Type B pancreatic cell (in vitro differentiated cells): ENCODE measurements at regions not wholly inside any gene's neighbourhood (a gene's known extent, or its start where the extent isn't known, plus 50 kb on each side); places are given as distances from the start of the nearest gene placed in this dataset.

Source experiments
- DNase-seq: peaks from one replicate; pipeline ENCODE4 v3.0.0; 2021; ENCODE audit warnings: mixed read lengths; ENCODE audit not compliant: unreplicated experiment; ENCODE audit errors: extremely low spot score
- H3K27ac Mint-ChIP-seq: 2 replicates; pipeline ENCODE4 v1.8.0; 2021; ENCODE audit warnings: mild to moderate bottlenecking, mixed read lengths
- H3K27me3 Mint-ChIP-seq: 2 replicates; pipeline ENCODE4 v1.8.0; 2021; ENCODE audit warnings: mixed read lengths
- H3K36me3 Mint-ChIP-seq: 2 replicates; pipeline ENCODE4 v1.8.0; 2021; ENCODE audit warnings: mixed read lengths
- H3K4me1 Mint-ChIP-seq: one replicate; pipeline ENCODE4 v1.8.0; 2021; ENCODE audit warnings: mixed read lengths; ENCODE audit not compliant: unreplicated experiment
- H3K4me3 Mint-ChIP-seq: 2 replicates; pipeline ENCODE4 v1.8.0; 2021; ENCODE audit warnings: mild to moderate bottlenecking, mixed read lengths
- H3K9me3 Mint-ChIP-seq: 2 replicates; pipeline ENCODE4 v1.8.0; 2021; ENCODE audit warnings: mixed read lengths
- TF ChIP-seq, protein P1 (sequence below): fragments of 200-600 bp; sonication (generic); conservative IDR thresholded peaks from 2 replicates; pipeline ENCODE4 v1.5.0; 2021; ENCODE audit warnings: antibody characterized with exemption, mild to moderate bottlenecking

DNA sequence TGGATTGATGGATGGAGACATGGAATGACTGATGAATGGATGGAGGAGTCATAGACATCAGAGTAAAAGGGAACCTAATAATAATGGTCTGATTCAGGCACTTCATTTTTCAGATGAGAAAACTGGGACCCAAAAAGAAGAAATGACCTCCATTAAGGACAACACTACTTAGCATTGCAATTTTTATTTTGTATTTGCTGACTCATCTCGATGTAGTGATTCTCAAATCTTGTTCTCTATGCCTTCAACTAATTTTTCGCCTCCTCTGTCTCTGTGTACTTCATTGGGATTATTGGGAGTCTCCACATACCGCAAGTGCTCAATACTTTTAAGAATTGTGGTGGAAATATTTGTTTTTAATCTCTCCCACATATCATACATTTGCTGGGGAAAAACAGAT is 446.2 kb upstream of the FSHR start:
- no peak overlapping the region for H3K4me3 Mint-ChIP-seq
- TF ChIP-seq, protein P1, sequence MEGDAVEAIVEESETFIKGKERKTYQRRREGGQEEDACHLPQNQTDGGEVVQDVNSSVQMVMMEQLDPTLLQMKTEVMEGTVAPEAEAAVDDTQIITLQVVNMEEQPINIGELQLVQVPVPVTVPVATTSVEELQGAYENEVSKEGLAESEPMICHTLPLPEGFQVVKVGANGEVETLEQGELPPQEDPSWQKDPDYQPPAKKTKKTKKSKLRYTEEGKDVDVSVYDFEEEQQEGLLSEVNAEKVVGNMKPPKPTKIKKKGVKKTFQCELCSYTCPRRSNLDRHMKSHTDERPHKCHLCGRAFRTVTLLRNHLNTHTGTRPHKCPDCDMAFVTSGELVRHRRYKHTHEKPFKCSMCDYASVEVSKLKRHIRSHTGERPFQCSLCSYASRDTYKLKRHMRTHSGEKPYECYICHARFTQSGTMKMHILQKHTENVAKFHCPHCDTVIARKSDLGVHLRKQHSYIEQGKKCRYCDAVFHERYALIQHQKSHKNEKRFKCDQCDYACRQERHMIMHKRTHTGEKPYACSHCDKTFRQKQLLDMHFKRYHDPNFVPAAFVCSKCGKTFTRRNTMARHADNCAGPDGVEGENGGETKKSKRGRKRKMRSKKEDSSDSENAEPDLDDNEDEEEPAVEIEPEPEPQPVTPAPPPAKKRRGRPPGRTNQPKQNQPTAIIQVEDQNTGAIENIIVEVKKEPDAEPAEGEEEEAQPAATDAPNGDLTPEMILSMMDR: no peak
- DNase-seq: no peak
- no peak overlapping the region for H3K27ac Mint-ChIP-seq
- no peaks in the 10 kb centered on the region for H3K4me1 Mint-ChIP-seq
- no peaks in the 10 kb centered on the region for H3K9me3 Mint-ChIP-seq
- no peaks in the 10 kb centered on the region for H3K36me3 Mint-ChIP-seq
- no peaks in the 10 kb centered on the region for H3K27me3 Mint-ChIP-seq

DNA sequence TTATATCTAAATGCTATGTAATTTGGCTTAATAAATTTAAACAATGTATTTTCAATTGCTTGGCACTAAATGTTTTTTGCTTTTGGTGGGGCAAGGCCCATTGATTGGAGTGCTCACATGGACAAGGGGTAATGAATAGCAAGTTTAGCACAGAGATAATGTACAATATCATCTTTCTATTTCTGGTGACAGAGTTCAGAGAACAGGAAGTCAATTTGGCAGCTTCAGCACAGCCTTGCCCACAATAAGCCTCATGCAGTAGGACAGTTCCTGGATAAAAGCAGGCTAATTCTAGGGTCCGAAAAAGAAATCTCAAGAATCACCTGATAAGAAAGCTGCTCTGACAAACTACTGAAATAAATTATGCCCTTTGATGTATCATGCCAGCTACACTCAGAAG is 443.9 kb upstream of the FSHR start:
- no peak overlapping the region for H3K4me3 Mint-ChIP-seq
- DNase-seq: no peak
- H3K36me3 Mint-ChIP-seq: no peaks in the 10 kb centered on the region
- H3K9me3 Mint-ChIP-seq: no peaks in the 10 kb centered on the region
- H3K27ac Mint-ChIP-seq: no peak overlapping the region
- no peaks in the 10 kb centered on the region for H3K4me1 Mint-ChIP-seq
- TF ChIP-seq, protein P1: no peak
- H3K27me3 Mint-ChIP-seq: no peaks in the 10 kb centered on the region

DNA sequence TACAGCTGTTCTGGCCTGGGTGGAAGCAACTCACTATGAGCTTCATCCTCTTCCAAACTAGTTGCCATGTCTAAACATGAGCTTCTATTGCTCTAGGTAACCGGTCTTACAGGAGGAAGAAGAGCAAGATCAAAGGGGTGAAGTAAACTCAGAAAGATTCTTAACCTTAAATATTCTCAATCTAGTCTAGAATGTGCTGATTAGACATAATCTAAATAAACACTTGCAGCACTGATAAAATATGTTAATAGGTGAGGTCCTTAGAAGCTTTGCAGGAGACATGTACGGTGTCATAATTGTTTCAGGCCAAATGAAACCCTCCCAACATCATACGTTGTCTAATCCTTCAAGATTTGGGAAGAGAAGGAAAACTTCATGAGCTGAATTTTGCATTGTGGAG is 431.6 kb upstream of the FSHR start:
- no peaks in the 10 kb centered on the region for H3K9me3 Mint-ChIP-seq
- no peak for DNase-seq
- no peak overlapping the region for H3K27ac Mint-ChIP-seq
- peaks cover 4% of the 10 kb centered on the region for H3K27me3 Mint-ChIP-seq
- TF ChIP-seq, protein P1: no peak
- no peaks in the 10 kb centered on the region for H3K36me3 Mint-ChIP-seq
- no peak overlapping the region for H3K4me3 Mint-ChIP-seq
- H3K4me1 Mint-ChIP-seq: peaks cover 15% of the 10 kb centered on the region

DNA sequence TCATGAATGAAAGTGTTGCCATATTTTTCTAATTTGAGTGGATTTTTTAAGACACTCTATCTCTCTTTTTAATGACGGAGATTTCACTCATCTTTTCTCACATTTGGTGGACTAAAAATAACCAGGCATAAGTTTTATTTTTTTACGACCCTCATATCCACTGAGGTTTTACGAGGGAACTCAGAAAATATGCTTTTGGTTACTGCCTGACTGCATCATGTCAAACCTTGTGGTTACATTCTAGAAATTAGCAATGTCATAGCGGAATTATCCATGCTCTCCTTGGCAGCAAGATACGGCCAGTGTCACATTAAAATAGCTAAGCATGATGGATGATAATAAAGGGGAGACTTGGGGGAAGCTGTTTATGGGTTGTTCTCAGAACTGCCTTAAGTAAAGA is 428.6 kb upstream of the FSHR start:
- Mint-ChIP-seq H3K4me1 (peaks cover 15% of the 10 kb centered on the region), H3K4me3 (no peak overlapping the region), H3K9me3 (no peaks in the 10 kb centered on the region), H3K27ac (no peak overlapping the region), H3K36me3 (no peaks in the 10 kb centered on the region), H3K27me3 (peaks cover 4% of the 10 kb centered on the region)
- DNase-seq: no peak
- TF ChIP-seq, protein P1: no peak

DNA sequence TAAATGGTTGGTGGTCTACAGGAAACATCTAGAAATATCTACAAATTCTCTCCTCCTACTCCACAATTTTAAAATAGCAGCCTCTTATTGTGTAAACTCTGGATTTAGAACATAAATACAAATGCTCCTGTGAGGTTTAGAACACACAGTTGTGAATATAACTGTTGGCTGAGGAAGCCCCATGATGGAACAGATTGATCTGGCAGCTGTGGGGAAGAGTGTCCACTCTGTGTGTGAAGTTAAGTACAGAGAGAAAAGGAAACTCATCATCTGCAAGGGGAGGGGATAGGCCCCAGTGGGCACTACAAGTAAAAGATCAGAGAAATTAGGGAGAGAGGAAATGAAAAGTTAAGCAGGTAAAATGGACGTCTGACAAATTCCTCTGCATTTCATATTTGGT is 422.7 kb upstream of the FSHR start:
- TF ChIP-seq, protein P1: no peak
- H3K36me3 Mint-ChIP-seq: no peaks in the 10 kb centered on the region
- H3K4me1 Mint-ChIP-seq: no peaks in the 10 kb centered on the region
- no peak for DNase-seq
- H3K4me3 Mint-ChIP-seq: no peak overlapping the region
- H3K9me3 Mint-ChIP-seq: no peaks in the 10 kb centered on the region
- no peak overlapping the region for H3K27ac Mint-ChIP-seq
- no peaks in the 10 kb centered on the region for H3K27me3 Mint-ChIP-seq

DNA sequence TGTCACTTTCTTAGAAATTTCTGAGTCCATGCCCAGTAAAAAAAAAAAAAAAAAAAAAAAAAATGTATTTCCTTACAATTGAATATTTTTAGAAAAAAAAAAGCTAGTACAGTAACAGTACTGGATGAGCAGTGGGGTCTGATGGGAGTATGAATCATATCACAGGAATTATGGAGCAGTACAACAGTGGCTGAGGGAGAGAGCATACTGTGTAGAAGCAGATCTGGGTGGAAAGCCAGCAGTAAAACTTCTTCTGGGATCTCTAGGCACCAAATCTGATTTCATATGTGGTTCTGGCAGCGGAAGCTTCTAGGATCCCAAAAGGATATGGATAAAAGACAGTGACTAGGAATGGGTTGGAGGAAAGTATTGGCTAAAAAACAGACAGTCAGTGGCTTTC is 414.9 kb upstream of the FSHR start:
- no peak for DNase-seq
- no peaks in the 10 kb centered on the region for H3K9me3 Mint-ChIP-seq
- TF ChIP-seq, protein P1: no peak
- no peaks in the 10 kb centered on the region for H3K4me1 Mint-ChIP-seq
- H3K36me3 Mint-ChIP-seq: no peaks in the 10 kb centered on the region
- H3K4me3 Mint-ChIP-seq: no peak overlapping the region
- no peaks in the 10 kb centered on the region for H3K27me3 Mint-ChIP-seq
- no peak overlapping the region for H3K27ac Mint-ChIP-seq
